Mucosa of rectum (tissue), 2 donors: ENCODE measurements at regions not wholly inside any gene's neighbourhood (a gene's known extent, or its start where the extent isn't known, plus 50 kb on each side); places are given as distances from the start of the nearest gene placed in this dataset.

Experiments used
- H3K27ac ChIP-seq, 2 donors: one replicate each; pipeline ENCODE4 v1.7.0; 2013; ENCODE audit warnings: inconsistent platforms in 2 of 2, low read depth in 2 of 2, low read length in 2 of 2
- H3K27me3 ChIP-seq, 2 donors: one replicate each; pipeline ENCODE4 v1.7.0; 2013; ENCODE audit warnings: low read length in 2 of 2; ENCODE audit not compliant: control insufficient read depth in 2 of 2, insufficient read depth in 2 of 2
- H3K36me3 ChIP-seq, 2 donors: one replicate each; pipeline ENCODE4 v1.7.0; 2013; ENCODE audit warnings: low read length in 2 of 2; ENCODE audit not compliant: control insufficient read depth in 2 of 2, insufficient read depth in 2 of 2
- H3K4me1 ChIP-seq, 2 donors: one replicate each; pipeline ENCODE4 v1.7.0; 2013; ENCODE audit warnings: low read length in 2 of 2, mild to moderate bottlenecking in 1 of 2; ENCODE audit not compliant: control insufficient read depth in 2 of 2, insufficient read depth in 2 of 2
- H3K4me3 ChIP-seq, 2 donors: one replicate each; pipeline ENCODE4 v1.7.0; 2013; ENCODE audit warnings: low read length in 2 of 2
- H3K9ac ChIP-seq, 2 donors: one replicate each; pipeline ENCODE4 v1.7.0; 2013; ENCODE audit warnings: low read length in 2 of 2, low read depth in 1 of 2, mild to moderate bottlenecking in 1 of 2
- H3K9me3 ChIP-seq, 2 donors: one replicate each; pipeline ENCODE4 v1.7.0; 2013; ENCODE audit warnings: low read length in 2 of 2; ENCODE audit not compliant: control insufficient read depth in 2 of 2
- donor health status: healthy.
- donor health status: Normal muscosa, but diverticular disease.

GRCh38 chr5:174210596-174211276 is 165.2 kb downstream of the NSG2 start:
- Histone ChIP-seq H3K27ac (no peak overlapping the region), H3K9ac (no peak overlapping the region), H3K27me3 (no peaks in the 10 kb centered on the region), H3K4me1 (no peaks in the 10 kb centered on the region), H3K4me3 (no peak overlapping the region), H3K36me3 (no peaks in the 10 kb centered on the region), H3K9me3 (no peaks in the 10 kb centered on the region)

GRCh38 chr5:174211277-174211626 is 165.7 kb downstream of the NSG2 start:
- H3K9ac ChIP-seq: no peak overlapping the region
- H3K27me3 ChIP-seq: no peaks in the 10 kb centered on the region
- no peaks in the 10 kb centered on the region for H3K36me3 ChIP-seq
- no peak overlapping the region for H3K4me3 ChIP-seq
- H3K9me3 ChIP-seq: no peaks in the 10 kb centered on the region
- no peak overlapping the region for H3K27ac ChIP-seq
- no peaks in the 10 kb centered on the region for H3K4me1 ChIP-seq

GRCh38 chr5:174217527-174217926 is 172.0 kb downstream of the NSG2 start:
- Histone ChIP-seq H3K4me1 (no peaks in the 10 kb centered on the region), H3K4me3 (no peak overlapping the region), H3K27ac (no peak overlapping the region), H3K27me3 (no peaks in the 10 kb centered on the region), H3K9ac (no peak overlapping the region), H3K9me3 (peaks cover 0 to 3% of the 10 kb centered on the region in 2 donors), H3K36me3 (no peaks in the 10 kb centered on the region)

- no peak overlapping the region for H3K27ac ChIP-seq
- no peaks in the 10 kb centered on the region for H3K27me3 ChIP-seq
- no peaks in the 10 kb centered on the region for H3K4me1 ChIP-seq
- peaks cover 0 to 3% of the 10 kb centered on the region in 2 donors for H3K9me3 ChIP-seq
- H3K36me3 ChIP-seq: no peaks in the 10 kb centered on the region
- no peak overlapping the region for H3K4me3 ChIP-seq
- no peak overlapping the region for H3K9ac ChIP-seq
These were observed 172.7 kb downstream of the NSG2 start for GRCh38 chr5:174218162-174218561.

GRCh38 chr5:174220417-174220816 is 174.9 kb downstream of the NSG2 start:
- Histone ChIP-seq H3K27ac (no peak overlapping the region), H3K9me3 (peaks cover 0 to 3% of the 10 kb centered on the region in 2 donors), H3K27me3 (no peaks in the 10 kb centered on the region), H3K9ac (no peak overlapping the region), H3K4me1 (no peaks in the 10 kb centered on the region), H3K36me3 (no peaks in the 10 kb centered on the region), H3K4me3 (no peak overlapping the region)

- Histone ChIP-seq H3K4me3 (no peak overlapping the region), H3K9ac (no peak overlapping the region), H3K9me3 (peaks cover 0 to 3% of the 10 kb centered on the region in 2 donors), H3K27me3 (no peaks in the 10 kb centered on the region), H3K36me3 (no peaks in the 10 kb centered on the region), H3K4me1 (no peaks in the 10 kb centered on the region), H3K27ac (no peak overlapping the region)
These were observed 175.9 kb downstream of the NSG2 start for GRCh38 chr5:174221436-174221835.

GRCh38 chr5:174221946-174222345 is 176.4 kb downstream of the NSG2 start:
- H3K4me3 ChIP-seq: no peak overlapping the region
- no peaks in the 10 kb centered on the region for H3K27me3 ChIP-seq
- no peaks in the 10 kb centered on the region for H3K4me1 ChIP-seq
- no peaks in the 10 kb centered on the region for H3K36me3 ChIP-seq
- H3K27ac ChIP-seq: no peak overlapping the region
- peaks cover 0 to 3% of the 10 kb centered on the region in 2 donors for H3K9me3 ChIP-seq
- no peak overlapping the region for H3K9ac ChIP-seq

- no peaks in the 10 kb centered on the region for H3K27me3 ChIP-seq
- peaks cover 0 to 3% of the 10 kb centered on the region in 2 donors for H3K9me3 ChIP-seq
- no peak overlapping the region for H3K4me3 ChIP-seq
- no peaks in the 10 kb centered on the region for H3K4me1 ChIP-seq
- no peaks in the 10 kb centered on the region for H3K36me3 ChIP-seq
- H3K27ac ChIP-seq: no peak overlapping the region
- H3K9ac ChIP-seq: no peak overlapping the region
These were observed 177.4 kb downstream of the NSG2 start for GRCh38 chr5:174222891-174223290.

GRCh38 chr5:174223355-174223754 is 177.8 kb downstream of the NSG2 start:
- Histone ChIP-seq H3K36me3 (no peaks in the 10 kb centered on the region), H3K9me3 (peaks cover 0 to 3% of the 10 kb centered on the region in 2 donors), H3K27ac (no peak overlapping the region), H3K4me3 (no peak overlapping the region), H3K9ac (no peak overlapping the region), H3K4me1 (no peaks in the 10 kb centered on the region), H3K27me3 (no peaks in the 10 kb centered on the region)

- no peaks in the 10 kb centered on the region for H3K36me3 ChIP-seq
- H3K9me3 ChIP-seq: no peaks in the 10 kb centered on the region
- H3K27ac ChIP-seq: no peak overlapping the region
- no peak overlapping the region for H3K9ac ChIP-seq
- H3K27me3 ChIP-seq: no peaks in the 10 kb centered on the region
- no peaks in the 10 kb centered on the region for H3K4me1 ChIP-seq
- H3K4me3 ChIP-seq: no peak overlapping the region
These were observed 183.6 kb downstream of the NSG2 start for GRCh38 chr5:174229068-174229467.
